ENCODE measurements at regions not wholly inside any gene's neighbourhood (a gene's known extent, or its start where the extent isn't known, plus 50 kb on each side); places are given as distances from the start of the nearest gene placed in this dataset.
"Not testable (repeated sequence)": the region's sequence is repeated elsewhere in the genome, so short reads cannot be mapped to it uniquely, and the experiment has no call there.

DNA sequence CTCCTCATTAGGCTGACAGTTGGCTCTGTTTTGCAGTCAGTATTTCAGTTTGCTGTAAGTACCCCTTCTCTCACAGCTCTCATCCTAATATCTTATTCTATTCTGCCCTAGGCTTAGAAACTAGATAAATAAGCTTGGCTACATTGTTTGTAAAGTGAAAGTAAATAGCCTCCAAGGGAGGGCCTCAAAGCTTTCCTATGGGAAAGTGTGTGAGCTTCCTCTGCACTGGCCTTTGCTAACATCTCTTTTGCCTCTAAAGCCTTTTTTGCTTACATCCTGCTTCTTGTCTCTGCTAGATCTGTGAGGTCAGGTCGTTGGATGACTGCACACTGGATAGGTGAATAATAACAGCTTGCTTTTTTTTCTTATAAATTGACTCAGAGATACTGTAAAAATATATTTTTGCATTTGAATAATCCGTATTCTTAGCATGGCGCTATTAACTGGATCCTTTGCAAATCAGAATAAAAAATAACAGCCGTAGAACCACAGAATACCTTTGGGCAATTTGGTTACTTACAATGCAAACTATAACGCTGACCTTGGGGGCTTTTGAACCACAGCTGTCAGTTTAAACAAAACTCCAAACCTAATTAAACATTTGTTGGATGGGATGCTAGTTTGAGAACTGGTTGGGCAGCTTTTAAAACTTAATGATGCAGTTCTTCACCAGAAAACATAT lies 55.1 kb downstream of the TTC6 start:
- DNase-seq (ENCODE audit: low read depth in 4 of 4, low spot score in 3 of 4), result peak in 1 of 4 donors; percentile 4

GRCh38 chr14:37652042-37652441 lies 56.6 kb downstream of the TTC6 start:
- DNase-seq (ENCODE audit: low read depth in 4 of 4, low spot score in 3 of 4), result no peak

- DNase-seq (ENCODE audit: low read depth in 4 of 4, low spot score in 3 of 4), result no peak
These were observed 60.0 kb downstream of the TTC6 start for GRCh38 chr14:37655418-37655817.

- DNase-seq (ENCODE audit: low read depth in 4 of 4, low spot score in 3 of 4), result no peak
These were observed 62.7 kb downstream of the TTC6 start for GRCh38 chr14:37658156-37658555.

DNA sequence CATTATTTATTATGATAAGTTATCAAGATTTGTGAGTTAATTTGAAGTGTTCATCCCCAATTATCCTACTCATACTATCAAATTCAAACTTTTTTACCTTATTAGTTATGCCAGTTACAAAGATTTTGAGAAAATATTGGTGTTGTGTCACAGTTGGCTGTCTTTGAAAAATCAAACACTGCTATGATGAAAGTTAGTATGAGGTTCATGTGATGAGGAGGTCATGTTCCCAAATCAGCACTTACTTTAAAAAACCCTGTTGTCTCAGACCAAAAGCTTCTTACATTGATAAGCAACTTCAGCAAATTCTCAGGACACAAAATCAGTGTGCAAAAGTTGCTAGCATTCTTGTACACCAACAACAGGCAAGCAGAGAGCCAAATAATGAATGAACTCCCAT lies 68.1 kb downstream of the TTC6 start:
- DNase-seq (ENCODE audit: low read depth in 4 of 4, low spot score in 3 of 4), result no peak

DNA sequence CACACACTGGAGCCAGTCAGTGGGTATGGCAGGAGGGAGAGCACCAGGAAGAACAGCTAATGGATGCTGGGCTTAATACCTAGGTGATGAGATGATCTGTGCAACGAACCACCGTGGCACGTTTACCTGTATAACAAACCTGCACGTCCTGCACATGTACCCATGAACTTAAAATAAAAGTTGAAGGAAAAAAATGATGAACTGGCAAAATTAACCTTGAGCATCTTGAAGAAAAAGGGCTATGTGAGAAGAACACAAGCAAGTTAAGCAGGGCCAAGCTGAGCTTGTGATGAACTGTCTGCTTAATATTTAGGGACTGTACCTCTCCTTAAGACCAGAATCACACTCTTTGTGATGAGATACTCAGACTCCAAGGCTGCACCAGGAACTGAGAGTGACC lies 70.0 kb downstream of the TTC6 start:
- no peak for DNase-seq (ENCODE audit: low read depth in 4 of 4, low spot score in 3 of 4)

DNA sequence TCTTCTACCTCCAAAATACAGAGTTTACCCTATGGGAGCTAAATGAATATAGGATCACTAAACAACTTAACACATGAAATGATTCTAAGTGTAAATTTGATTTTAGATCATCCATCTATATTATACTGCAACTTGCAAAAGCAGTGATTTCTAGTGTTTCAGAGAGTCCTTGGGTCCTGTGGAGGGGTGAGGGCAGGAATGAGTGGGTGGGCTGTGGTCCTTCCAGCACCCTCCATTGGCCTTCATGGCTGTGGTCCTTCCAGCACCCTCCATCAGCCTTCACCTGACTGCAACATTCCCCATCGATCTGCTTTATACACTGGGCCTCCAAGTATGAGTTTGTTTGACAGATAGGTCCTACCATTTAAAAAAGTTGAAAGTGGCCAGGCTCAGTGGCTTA lies 70.5 kb downstream of the TTC6 start:
- no peak for DNase-seq (ENCODE audit: low read depth in 4 of 4, low spot score in 3 of 4)

GRCh38 chr14:37668646-37669045 lies 73.2 kb downstream of the TTC6 start:
- no peak for DNase-seq (ENCODE audit: low read depth in 4 of 4, low spot score in 3 of 4)

- no peak for DNase-seq (ENCODE audit: low read depth in 4 of 4, low spot score in 3 of 4)
These were observed 73.8 kb downstream of the TTC6 start for GRCh38 chr14:37669242-37669641.

DNA sequence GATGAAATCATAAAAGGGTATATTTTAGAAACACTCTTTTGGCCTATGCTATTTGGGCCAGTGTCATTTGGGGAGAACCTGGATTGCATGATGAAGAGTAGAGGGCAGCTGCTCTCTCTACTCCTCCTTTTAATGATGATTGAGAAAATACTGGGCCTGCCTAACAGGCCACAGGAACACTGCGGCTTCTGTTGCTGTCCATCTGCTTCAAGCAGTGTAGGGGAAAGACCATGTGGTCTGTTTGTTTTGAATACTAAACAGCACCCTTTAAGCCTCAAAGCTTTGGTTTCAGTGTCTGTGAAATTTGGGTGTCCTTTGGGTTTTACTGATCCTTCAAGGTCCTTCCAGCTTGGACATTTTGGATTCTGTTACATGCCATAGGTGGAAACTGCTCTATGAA lies 78.0 kb downstream of the TTC6 start:
- DNase-seq (ENCODE audit: low read depth in 4 of 4, low spot score in 3 of 4), result no peak

- DNase-seq (ENCODE audit: low read depth in 4 of 4, low spot score in 3 of 4), result no peak
These were observed 83.5 kb downstream of the TTC6 start for GRCh38 chr14:37678916-37679315.

DNA sequence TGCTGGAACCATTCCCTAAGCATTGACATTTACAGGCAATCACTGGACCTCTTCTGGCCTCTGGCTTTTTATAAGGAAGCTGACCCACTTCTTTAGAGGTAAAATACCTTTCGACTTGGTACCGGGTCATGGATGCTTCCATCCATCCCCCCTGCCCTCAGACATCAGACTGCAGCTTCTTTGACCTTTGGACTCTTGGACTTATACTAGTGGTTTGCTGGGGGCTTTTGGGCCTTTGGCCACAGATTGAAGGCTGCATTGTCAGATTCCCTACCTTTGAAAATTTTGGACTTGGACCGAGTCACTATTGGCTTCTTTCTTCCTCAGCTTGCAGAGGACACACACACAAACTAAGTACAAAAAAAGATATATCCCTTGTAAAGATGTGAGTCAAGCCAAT lies 86.1 kb downstream of the TTC6 start:
- DNase-seq (ENCODE audit: low read depth in 4 of 4, low spot score in 3 of 4), result no peak

GRCh38 chr14:37692680-37693079 lies 97.3 kb downstream of the TTC6 start:
- not testable (repeated sequence) for DNase-seq (ENCODE audit: low read depth in 4 of 4, low spot score in 3 of 4)

GRCh38 chr14:37693420-37693819 lies 98.0 kb downstream of the TTC6 start:
- DNase-seq (ENCODE audit: low read depth in 4 of 4, low spot score in 3 of 4), result not testable (repeated sequence)

DNA sequence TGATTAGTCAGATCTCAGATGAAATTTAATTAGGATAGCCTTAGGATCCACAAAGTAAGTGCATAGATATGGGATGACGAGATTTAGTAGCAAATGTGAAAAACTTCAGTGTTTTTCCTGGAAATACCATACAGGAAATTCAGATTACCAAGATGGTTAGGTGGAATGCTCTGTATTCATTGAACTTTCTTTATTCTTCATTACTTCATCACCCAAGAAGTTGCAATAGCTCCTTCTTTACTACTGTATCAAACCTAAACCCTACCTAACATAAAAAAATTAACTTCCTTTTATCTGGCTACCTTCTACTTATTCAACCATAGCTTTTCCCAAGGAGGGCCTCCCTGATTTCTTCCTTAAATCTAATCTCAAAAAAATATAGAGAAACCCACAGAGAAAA lies 100.4 kb downstream of the TTC6 start:
- DNase-seq (ENCODE audit: low read depth in 4 of 4, low spot score in 3 of 4), result no peak

DNA sequence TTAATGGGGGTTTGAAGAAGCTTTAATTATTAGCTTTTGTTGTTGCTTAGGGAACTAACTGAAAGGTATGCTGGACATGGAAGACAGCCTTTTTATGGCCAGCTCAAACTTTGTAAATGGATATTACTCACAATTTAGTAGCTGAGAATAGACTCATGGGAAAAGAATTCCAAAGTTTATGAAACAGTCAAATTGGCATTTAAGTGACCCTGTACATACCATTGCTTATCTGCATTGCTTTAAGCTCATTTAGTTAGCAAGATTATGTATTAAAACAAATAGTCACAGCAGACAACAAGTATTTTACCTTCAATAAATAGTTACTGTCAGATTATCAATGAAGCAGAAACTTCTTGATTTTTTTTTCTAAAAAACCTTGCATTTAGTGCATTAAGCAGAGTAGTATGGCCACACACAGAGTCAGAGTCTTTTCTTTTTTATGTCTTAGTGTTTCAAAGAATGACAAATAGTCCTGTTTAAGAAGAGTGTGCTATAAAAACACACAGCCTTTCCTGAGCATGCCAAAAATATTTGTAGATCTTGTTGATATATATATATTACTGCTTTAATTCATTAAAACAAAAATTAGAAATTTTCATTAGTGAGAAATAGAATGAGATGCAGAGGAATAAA lies 102.2 kb downstream of the TTC6 start:
- no peak for DNase-seq (ENCODE audit: low read depth in 4 of 4, low spot score in 3 of 4)

DNA sequence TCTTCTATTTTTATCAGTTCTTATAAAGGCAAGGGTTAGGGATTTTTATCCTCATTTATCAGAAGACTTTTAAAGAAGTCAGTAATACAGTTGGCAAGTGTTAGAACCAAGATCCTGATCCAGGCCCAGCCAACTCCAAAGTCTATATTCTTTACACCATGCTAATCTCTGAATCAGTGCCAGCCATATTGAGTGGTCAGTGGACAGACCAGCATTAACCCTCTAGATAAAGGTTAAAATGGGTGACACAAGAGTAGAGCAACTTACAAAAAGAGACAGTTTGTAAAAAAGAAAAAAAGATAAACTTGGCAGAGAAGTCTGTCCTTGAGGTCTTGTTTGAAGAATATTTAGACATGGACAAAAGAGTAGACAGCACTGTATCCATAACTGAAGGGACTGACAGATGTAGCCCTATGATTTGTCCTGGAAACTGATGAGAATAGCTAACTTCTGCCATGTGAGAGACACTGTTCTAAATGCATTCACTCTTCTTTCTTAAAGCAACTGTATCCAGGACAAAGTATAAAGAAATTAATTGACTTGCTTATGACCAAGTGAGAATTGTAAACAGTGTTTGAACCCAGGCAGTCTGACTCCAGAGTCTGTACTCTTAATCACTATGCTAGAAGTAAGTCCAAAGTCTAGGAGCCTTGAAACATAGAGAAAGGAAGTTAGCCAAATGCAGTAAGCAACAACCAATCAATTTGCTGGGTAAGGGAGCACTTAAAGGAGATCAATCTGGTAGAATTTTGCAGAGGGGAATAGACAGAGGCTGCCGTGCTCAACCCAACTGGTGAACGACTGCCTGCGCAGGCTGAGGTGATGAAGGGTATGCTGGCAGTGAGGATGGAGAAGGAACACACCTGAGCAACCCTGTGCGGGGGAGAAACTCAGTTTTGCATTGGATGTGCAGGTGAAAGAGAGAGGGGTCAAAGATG lies 103.7 kb downstream of the TTC6 start:
- DNase-seq (ENCODE audit: low read depth in 4 of 4, low spot score in 3 of 4), result no peak

DNA sequence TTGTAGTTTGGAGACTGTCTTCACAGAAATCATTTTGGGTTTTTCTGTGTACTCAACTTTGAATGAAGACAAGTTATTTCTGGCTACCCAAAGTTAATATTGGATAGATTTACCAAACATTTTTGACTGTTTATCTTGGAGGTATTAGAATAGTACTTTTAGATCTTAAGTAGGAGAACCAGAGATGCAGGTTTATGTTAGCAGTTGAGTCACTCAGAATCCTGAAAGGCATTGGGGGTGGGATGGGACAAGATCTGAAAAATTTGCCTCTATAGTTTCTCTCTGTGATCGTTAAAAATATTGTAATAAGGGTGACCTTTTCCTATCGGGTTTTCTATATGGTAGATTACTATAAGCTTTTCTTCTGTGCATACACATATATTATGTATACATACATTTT lies 112.3 kb downstream of the TTC6 start:
- DNase-seq (ENCODE audit: low read depth in 4 of 4, low spot score in 3 of 4), result no peak

- no peak for DNase-seq (ENCODE audit: low read depth in 4 of 4, low spot score in 3 of 4)
These were observed 113.1 kb downstream of the TTC6 start for GRCh38 chr14:37708481-37708880.

- no peak for DNase-seq (ENCODE audit: low read depth in 4 of 4, low spot score in 3 of 4)
These were observed 114.2 kb downstream of the TTC6 start for GRCh38 chr14:37709419-37710195.

GRCh38 chr14:37711356-37711830 lies 116.0 kb downstream of the TTC6 start:
- no peak for DNase-seq (ENCODE audit: low read depth in 4 of 4, low spot score in 3 of 4)
